GM19099 (cell line): ENCODE measurements at regions not wholly inside any gene's neighbourhood (a gene's known extent, or its start where the extent isn't known, plus 50 kb on each side); places are given as distances from the start of the nearest gene placed in this dataset.

Experiments
- POLR2A ChIP-seq: IDR thresholded peaks from 3 replicates; pipeline ENCODE4 v1.6.1; 2011; ENCODE audit warnings: low read depth; ENCODE audit not compliant: insufficient read length; ENCODE audit errors: extremely low read depth

DNA sequence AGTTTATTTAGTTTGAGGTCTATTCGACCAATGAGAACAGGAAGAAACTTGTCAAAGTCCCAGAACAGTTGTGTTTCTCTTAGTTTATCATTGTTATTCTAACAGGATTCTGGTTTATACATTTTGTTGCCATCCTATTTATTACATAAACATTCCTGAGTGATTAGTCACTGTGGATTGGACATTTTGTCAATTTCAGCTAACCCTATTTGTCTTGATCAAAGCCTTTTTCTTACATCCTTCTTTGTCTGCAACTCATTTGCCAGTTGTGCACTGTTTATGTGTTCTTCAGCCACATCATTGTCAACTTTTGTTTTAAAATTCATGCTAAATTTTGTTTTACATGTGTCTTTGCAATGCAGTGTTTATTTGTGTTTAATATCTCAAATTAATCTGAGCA, 886.0 kb upstream of the SLC10A2 start:
- no peak for TF ChIP-seq POLR2A

DNA sequence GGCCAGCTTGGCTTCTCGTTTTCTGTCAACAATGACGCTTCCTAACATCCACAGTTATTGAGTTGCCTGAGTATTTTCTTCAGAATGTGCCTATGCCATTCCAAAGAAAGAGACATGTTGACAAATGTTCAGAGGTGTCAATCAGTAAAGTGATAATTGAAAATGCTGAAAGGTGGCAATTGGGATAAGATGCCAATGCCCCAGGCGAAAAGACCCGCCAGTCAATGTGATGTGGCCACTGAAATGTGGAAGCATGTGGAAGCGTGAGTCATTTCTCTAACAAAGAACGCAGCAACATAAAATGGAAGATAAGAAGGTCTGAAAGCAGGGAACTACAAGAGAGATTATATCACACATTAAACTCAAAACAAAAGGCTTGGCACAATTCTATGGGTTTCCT, 882.2 kb upstream of the SLC10A2 start:
- no peak for TF ChIP-seq POLR2A

DNA sequence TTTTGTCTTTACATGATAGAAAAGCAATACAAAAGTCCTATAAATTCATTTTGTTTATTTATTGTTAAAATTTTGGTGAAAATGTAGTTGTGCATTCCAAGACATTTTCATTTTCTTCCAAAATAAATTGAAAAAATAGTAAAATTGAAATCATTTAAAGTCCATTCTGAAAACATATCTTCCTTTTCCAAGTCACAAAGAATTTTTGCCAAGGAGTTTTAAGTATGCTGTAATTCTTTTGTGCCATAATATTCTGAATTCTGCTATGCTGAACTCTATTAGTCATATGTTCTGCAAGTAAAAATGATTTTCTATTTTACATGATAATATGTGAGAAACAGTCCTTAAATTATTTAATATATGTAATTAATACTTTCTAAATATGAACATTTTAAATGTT, 879.6 kb upstream of the SLC10A2 start:
- no peak for TF ChIP-seq POLR2A

DNA sequence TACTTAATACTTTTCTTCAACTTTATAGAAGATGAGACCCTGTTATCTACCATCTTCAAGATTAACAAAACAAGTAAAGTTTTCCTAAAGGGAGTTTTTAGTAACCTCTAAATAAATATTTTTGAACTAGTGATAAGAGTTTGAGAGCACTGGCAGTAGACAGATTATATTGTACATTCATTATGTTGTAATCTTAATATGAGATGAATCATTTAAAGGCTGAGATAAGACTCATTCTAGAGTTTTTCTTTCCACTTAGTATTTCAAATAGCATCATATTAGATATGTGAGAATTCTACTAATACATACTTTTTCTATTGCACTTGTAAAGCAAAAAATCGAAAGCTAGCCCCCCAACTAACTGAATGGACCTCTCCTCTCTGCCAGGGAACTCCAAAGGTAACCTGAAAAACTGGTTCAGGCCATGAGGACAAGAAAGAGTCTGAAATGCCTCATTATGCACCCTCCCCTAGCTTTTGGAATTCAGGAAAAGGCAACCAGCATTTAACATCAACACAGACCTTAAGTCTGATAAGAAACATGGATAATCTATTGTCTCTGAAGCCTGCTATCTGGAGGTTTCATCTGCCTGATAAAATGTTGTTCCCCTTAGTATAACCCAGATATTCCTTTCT, 875.4 kb upstream of the SLC10A2 start:
- no peak for TF ChIP-seq POLR2A

DNA sequence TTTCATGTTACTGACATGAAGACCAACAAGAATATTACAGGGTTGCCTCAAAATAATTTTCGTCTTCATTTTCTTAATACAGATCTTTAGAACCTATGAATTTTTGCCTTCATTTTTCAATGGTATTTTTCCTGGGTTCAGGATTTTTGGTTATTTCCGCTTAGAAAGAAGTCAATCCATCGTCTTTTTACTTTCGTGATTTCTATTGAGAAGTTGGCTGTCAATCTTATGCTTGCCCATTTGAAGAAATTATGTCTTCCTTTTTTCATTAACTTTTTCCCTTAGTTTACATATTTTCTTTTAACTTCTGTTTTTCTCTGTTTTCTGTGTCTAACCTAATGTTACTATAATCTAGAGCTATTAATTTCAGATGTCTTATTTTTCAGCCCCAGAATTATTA, 868.9 kb upstream of the SLC10A2 start:
- no peak for TF ChIP-seq POLR2A

DNA sequence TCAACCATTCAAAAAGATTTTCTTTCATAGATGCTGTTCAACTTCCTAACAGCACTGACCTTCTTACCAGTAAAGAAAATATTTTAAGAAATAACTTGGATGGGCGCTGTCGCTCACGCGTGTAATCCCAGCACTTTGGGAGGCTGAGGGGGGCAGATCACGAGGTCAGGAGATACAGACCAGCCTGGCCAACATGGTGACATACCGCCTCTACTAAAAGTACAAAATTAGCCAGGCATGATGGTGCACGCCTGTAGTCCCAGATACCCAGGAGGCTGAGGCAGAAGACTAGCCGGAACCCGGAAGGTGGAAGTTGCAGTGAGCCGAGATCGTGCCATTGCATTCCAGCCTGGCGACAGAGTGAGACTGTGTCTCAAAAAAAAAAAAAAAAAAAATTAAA, 865.7 kb upstream of the SLC10A2 start:
- TF ChIP-seq POLR2A, result no peak

DNA sequence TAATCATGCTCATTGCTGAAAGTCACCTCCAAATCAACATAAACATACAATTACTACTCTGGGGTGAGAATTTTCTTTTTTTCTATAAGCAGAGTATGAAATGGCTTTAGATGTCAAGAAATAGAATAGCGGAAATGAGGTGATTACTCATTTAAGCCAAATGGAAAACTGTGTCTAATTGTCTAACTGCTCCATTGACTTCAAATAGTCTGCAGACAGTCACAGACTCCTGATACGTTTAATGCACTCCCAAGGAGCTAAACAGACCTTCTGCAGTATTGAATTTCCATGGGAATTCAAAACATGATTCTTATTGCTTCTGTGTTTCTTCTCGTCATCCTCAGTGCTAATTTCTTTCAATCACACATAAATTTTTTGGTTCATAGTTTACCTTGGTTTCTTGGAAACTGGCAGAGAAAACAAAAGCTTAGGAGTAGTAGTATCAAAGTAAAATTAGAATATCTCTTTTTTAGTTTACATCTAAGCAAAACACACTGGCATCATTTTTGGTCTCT, 865.2 kb upstream of the SLC10A2 start:
- TF ChIP-seq POLR2A, result no peak

DNA sequence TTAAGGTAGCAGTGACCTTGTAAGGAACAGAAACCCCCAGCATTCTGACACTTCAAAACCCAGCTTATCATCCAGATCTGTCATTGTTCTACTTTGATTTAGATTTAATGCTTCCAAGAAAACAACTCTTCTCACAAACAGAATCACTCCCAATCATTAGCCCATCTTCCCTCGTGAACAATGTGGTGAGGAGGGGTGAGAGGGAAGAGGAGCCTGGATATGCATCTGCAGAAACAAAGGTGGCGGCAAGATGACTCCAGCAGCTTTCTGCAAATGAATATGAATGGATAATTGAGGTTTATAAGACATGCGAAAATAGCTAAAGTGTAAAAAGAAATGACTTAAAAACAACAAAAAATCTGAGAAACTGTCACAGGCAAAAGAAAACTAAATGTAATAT, 859.9 kb upstream of the SLC10A2 start:
- TF ChIP-seq POLR2A, result no peak

DNA sequence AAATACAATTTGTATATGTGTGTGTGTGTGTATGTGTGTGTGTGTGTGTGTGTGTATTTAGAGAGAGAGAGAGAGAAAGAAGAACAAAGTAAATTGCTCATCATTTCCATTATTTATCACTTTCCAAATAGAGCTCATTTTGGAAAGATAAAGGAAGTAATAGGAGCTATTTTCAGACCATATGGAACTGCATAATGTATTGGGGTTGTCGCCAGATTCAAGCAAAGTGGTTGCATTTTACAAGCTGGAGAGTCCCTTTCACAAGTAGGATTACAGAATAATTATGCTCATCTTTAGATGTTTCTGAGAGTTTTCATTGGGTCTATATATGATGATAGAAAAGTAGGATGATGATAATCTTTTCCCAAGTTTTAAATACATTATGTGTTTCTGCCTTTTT, 842.7 kb upstream of the SLC10A2 start:
- TF ChIP-seq POLR2A, result no peak

DNA sequence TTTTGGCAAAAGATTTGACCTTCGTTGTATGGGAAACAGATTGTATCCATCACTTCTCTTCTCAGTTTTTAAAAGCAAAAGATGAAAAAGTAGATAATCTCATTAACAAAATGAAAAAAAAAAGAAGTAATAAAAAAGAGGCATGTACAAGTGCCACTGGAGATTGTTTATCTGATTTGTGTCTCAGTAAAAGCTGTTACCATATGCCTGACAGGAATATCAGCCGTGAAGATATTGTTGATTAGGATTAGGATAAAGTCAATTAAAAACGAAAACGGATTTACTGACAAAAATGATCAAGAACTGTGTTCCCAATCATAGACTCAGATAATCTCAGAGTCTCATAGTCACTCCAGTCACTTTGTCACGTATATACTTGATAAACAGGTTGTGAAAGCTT, 842.1 kb upstream of the SLC10A2 start:
- TF ChIP-seq POLR2A, result no peak

DNA sequence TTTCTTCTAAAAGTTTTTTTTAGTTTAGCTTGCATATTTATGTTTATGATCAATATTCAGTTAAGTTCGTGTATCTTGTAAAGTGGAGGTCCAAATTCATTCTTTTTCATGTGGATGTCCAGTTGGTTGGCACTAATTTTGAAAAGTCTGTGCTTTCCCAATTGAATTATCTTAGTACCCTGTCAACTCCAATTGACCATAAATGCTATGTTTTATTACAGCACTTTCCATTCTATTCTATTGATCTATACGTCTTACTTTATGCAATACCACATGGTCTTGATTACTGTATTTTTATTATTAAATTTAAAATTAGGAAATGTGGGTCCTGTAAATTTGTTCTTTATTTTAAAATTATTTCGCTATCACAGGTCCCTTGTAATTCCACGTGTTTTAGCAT, 837.6 kb upstream of the SLC10A2 start:
- TF ChIP-seq POLR2A, result no peak

DNA sequence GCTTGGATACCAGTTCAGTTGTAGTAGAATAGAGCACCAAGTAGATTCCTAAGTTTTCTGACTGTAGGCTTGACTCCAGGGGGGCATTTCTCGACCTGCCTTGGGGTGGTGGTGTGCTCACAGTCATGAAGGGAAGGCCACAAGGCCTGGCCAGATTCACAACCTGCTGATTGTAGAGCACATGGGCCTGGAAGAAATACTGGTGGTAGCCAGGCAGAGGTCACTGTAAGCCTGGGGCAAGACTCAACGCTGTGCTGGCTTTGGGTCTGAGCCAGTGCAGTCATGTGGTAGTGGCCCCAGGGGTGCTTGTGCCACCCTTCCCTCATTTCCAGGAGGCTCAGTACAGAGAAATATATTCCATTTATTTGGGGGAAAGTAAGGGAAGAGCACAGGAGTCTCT, 832.3 kb upstream of the SLC10A2 start:
- TF ChIP-seq POLR2A, result no peak

DNA sequence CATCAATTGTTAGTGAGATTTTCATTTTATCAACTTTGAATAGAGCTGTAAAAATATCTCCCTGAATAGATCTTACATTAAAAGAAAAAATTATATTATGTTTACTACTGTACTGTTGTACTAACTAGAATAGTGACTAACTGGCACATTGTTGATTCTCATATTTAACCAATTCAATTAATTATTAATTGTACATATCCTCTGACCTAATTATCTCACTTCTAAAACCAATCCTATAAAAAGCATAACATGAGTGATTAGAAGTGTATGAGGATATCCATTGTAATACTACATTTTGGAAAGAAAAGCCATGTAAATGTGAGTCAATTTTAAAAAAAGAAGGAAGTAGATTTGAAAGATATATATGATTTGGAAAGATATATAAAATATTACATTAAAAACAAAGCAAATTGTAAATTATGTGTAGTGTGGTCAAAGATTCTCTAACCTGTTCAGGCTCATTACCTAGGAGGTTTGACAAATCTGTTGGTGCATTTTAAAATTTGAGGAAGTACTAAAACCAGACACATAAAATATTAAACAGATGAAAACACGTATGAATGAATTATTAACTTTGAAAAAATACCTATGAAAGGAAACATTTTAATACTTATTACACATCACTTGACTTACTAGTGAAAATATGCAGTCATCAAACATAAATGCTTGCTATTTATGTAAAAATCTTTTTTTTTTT, 829.8 kb upstream of the SLC10A2 start:
- TF ChIP-seq POLR2A, result no peak

DNA sequence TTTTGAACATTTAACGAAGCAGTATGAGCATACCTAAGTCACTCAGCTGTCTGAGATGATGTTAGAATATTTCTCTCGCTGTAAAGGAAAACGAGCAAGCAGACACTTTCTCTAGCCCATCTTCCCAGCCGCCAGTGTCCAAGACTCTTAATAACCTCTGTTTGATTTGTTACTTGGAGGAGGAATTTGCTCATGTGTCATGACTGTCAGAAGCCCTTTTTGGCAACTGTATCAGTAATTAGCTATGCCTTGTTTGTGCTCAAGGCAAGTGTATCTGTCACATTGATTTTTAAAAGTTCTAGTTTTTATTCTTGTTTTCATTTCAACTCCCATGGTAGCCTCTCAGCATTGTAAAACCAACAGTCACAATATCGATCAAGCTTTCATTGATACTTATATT, 828.4 kb upstream of the SLC10A2 start:
- no peak for TF ChIP-seq POLR2A

DNA sequence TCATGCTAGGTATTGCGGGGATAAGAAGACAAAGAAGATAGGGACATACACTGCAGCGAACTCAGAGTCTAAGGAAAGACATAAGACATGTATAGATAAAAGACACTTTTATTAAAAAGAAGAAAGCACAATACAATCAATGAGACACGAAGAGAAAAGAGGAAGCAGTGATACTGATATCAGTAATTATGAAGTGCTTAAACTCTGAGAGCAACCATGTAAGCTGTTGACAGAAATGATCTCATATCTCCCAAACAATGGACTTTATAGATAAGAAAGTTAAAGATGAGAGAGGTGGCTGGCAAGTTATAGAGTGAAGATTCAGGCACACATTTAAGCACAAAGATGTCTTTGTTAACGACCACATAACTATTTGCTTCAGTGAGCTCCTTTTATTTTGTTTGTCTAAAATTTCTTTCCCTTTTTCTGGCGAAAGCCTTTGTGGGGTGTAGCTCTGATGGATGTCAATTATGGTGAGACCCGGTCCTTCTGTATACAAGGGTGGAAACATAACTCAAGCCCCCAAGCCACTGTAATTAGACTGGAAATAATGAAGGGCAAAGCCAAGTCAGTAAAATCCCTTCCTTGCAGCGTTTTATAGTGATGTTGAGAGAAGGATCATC, 818.0 kb upstream of the SLC10A2 start:
- no peak for TF ChIP-seq POLR2A

DNA sequence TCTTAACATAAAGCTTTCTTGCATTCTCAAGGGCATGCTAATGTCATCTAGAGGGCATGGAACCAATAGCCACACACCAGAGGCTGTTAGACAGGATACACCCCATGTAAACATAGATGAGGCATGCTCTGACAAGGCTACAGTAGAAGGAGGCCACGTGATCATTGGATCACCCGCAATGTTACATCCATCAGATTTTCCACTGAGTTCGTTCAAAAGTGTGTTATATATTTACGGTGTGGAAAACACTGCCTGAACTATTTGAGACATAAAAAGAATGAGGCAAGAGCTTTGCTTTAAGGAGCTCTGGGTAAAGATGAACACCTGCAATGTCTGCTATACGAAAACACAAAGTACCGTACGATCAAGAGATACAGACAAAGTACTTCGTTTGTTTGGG, 817.5 kb upstream of the SLC10A2 start:
- no peak for TF ChIP-seq POLR2A
